WERI-Rb-1 (cell line): ENCODE measurements at regions not wholly inside any gene's neighbourhood (a gene's known extent, or its start where the extent isn't known, plus 50 kb on each side); places are given as distances from the start of the nearest gene placed in this dataset.

Experiments
- DNase-seq: peaks from one replicate; pipeline ENCODE4 v3.0.0-alpha.2; 2020
- H3K27ac ChIP-seq: fragments of 250-450 bp; sonication (Bioruptor Pico); 2 replicates; pipeline ENCODE4 v1.5.1; 2020; ENCODE audit warnings: mild to moderate bottlenecking, moderate library complexity
- H3K27me3 ChIP-seq: fragments of 250-450 bp; sonication (Bioruptor Pico); 2 replicates; pipeline ENCODE4 v1.5.1; 2021; ENCODE audit warnings: mild to moderate bottlenecking, low read depth, moderate library complexity; ENCODE audit not compliant: insufficient read depth, severe bottlenecking
- H3K36me3 ChIP-seq: fragments of 250-450 bp; sonication (Bioruptor Pico); 2 replicates; pipeline ENCODE4 v1.5.1; 2020; ENCODE audit warnings: mild to moderate bottlenecking, moderate library complexity
- H3K4me3 ChIP-seq: 2 replicates; pipeline ENCODE4 v1.5.1; 2011; ENCODE audit warnings: low read depth, mild to moderate bottlenecking, control low read depth, low read length
- H3K9me3 ChIP-seq: fragments of 250-450 bp; sonication (Bioruptor Pico); 2 replicates; pipeline ENCODE4 v1.5.1; 2021; ENCODE audit warnings: mild to moderate bottlenecking, moderate library complexity; ENCODE audit not compliant: severe bottlenecking
- TF ChIP-seq, protein P1 (sequence below): IDR thresholded peaks from 2 replicates; pipeline ENCODE4 v1.5.1; 2011; ENCODE audit warnings: low read depth, mild to moderate bottlenecking, control low read depth, inconsistent platforms, low read length

DNA sequence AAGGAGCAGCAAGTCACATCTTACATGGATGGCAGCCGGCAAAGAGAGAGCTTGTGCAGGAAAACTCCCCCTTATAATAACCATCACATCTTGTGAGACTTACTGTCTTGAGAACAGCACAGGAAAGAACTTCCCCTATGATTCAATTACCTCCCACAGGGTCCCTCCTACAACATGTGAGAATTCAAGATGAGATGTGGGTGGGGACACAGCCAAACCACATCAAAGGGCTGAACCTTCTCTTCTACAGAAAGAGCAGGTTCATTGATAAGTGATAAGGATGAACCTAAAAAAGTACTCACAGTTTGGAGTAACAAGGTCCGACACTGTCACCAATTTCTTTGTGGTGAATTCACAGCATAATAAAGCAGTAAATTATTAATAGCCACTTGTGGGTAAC, 422.2 kb upstream of the FSIP2 start:
- Histone ChIP-seq H3K36me3 (no peaks in the 10 kb centered on the region), H3K9me3 (no peaks in the 10 kb centered on the region), H3K27me3 (no peaks in the 10 kb centered on the region), H3K4me3 (no peak overlapping the region), H3K27ac (no peak overlapping the region)
- no peak for DNase-seq
- TF ChIP-seq, protein P1, sequence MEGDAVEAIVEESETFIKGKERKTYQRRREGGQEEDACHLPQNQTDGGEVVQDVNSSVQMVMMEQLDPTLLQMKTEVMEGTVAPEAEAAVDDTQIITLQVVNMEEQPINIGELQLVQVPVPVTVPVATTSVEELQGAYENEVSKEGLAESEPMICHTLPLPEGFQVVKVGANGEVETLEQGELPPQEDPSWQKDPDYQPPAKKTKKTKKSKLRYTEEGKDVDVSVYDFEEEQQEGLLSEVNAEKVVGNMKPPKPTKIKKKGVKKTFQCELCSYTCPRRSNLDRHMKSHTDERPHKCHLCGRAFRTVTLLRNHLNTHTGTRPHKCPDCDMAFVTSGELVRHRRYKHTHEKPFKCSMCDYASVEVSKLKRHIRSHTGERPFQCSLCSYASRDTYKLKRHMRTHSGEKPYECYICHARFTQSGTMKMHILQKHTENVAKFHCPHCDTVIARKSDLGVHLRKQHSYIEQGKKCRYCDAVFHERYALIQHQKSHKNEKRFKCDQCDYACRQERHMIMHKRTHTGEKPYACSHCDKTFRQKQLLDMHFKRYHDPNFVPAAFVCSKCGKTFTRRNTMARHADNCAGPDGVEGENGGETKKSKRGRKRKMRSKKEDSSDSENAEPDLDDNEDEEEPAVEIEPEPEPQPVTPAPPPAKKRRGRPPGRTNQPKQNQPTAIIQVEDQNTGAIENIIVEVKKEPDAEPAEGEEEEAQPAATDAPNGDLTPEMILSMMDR, result no peak

DNA sequence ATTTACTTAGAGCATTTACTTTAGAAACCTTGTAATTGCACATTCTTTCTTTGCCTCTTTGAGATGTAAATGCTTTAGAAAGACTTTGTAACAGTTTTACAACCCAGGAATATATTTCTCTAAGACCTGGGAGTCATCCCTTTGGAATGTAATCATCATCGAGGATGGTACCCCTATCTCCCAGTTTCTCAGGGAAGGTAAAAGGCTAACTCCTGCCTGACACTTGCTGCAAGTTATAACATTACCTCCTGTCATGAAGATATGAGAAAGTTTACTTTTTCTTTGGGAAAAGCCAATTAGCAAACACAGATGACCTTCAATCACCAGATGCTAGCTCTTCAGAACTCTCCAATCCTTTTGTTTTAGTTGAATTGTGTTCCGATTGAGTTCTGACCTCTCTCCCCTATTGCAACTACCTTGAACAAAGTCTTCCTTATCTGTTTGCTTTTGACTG, 420.3 kb upstream of the FSIP2 start:
- Histone ChIP-seq H3K9me3 (no peaks in the 10 kb centered on the region), H3K4me3 (no peak overlapping the region), H3K27me3 (no peaks in the 10 kb centered on the region), H3K27ac (no peak overlapping the region), H3K36me3 (no peaks in the 10 kb centered on the region)
- DNase-seq, result no peak
- TF ChIP-seq, protein P1, result no peak

DNA sequence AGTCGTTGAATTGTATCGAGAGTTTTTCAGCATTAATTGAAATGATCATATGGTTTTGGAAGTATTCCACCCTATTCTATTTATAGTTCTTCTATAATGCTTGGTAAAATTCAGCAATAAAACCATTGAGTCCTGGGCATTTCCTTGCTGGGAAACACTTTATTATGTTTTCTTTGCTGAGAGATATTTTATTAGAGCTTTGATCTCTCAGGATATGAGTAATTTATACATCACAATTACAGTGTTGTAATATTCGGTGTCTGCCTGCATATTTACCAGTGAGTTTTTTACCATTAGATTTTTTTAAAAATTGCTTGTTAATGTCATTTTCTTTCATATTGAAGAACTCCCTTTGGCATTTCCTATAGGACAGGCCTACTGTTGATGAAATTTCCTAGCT, 402.7 kb upstream of the FSIP2 start:
- no peak for DNase-seq
- H3K27ac ChIP-seq, result no peak overlapping the region
- TF ChIP-seq, protein P1, result no peak
- H3K9me3 ChIP-seq, result no peaks in the 10 kb centered on the region
- no peaks in the 10 kb centered on the region for H3K36me3 ChIP-seq
- no peaks in the 10 kb centered on the region for H3K27me3 ChIP-seq
- no peak overlapping the region for H3K4me3 ChIP-seq

DNA sequence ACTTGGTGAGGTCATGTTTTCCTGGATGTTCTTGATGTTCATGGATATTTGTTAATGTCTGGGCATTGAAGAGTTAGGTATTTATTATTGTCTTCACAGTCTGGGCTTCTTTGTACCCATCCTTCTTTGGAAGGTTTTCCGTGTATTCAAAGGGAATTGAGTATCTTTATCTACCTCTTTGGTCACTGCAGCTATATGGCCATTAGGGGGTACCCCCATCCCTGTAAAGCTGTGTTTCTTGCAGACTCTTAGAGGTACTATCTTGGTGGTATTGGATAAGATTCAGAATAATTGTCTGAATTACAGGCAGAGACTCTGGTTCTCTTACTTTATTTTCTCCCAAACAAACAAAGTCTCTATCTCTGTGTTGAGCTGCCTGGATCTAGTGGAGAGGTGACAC, 401.6 kb upstream of the FSIP2 start:
- TF ChIP-seq, protein P1, result no peak
- H3K27me3 ChIP-seq, result no peaks in the 10 kb centered on the region
- no peaks in the 10 kb centered on the region for H3K9me3 ChIP-seq
- no peak overlapping the region for H3K4me3 ChIP-seq
- H3K36me3 ChIP-seq, result no peaks in the 10 kb centered on the region
- no peak for DNase-seq
- no peak overlapping the region for H3K27ac ChIP-seq

DNA sequence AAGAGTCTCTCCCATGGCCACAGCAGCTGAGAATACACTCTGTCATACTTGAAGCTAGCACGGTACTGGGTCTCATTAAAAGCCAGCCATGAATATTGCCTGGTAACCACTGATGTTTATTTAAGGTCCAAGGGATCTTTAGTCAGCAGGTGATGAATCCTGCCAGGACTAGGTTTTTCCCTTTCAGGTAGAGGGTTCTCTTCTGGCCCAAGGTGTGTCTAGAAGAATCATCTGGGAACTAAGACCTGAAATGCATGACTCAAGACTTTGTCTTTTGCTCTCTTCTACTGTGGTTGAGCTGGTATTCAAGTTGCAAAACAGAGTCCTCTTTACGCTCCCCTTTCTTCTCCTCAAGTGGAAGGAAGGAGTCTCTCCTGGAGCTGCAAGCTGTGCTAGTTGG, 400.5 kb upstream of the FSIP2 start:
- no peak for DNase-seq
- Histone ChIP-seq H3K9me3 (no peaks in the 10 kb centered on the region), H3K27ac (no peak overlapping the region), H3K4me3 (no peak overlapping the region), H3K36me3 (no peaks in the 10 kb centered on the region), H3K27me3 (no peaks in the 10 kb centered on the region)
- TF ChIP-seq, protein P1, result no peak

DNA sequence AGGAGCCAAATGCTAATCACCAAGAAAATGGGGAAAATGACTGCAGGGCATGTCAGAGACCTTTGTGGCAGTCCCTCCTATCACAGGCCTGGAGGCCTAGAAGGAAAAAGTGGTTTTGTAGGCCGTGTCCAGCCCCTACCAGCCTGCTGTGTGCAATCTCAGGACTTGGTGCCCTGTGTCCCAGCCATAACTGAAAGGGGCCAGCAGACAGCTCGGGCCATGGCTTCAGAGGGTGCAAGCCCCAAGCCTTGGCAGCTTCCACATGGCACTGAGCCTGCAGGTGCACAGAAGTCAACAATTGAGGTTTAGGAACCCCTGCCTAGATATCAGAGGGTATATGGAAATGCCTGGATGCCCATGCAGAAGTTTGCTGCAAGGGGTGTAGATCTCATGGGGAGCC, 391.2 kb upstream of the FSIP2 start:
- no peak for DNase-seq
- Histone ChIP-seq H3K4me3 (no peak overlapping the region), H3K36me3 (no peaks in the 10 kb centered on the region), H3K27ac (no peak overlapping the region), H3K27me3 (no peaks in the 10 kb centered on the region), H3K9me3 (no peaks in the 10 kb centered on the region)
- TF ChIP-seq, protein P1, result no peak
